Left colon (tissue), 2 donors: ENCODE measurements at regions not wholly inside any gene's neighbourhood (a gene's known extent, or its start where the extent isn't known, plus 50 kb on each side); places are given as distances from the start of the nearest gene placed in this dataset.

ENCODE experiments used
- ATAC-seq: fragments of 200-7000 bp; cut with Tn5 transposase; one replicate; pipeline ENCODE4 v1.9.1; 2020; ENCODE audit warnings: mild to moderate bottlenecking, moderate library complexity
- DNase-seq, 2 donors: peaks; one replicate each; pipeline ENCODE4 v3.0.0-alpha.2; 2020
- intact Hi-C, 2 donors: fragments of 100-400 bp; cut with DNase I in 1 of 2; cut with micrococcal nuclease in 1 of 2; formaldehyde crosslinking; loops; one replicate each; pipeline versions ENCODE4 v1.11.2 to v1.14.0; 2022; cut with DNase I, micrococcal nuclease
- donor health status: DM: no; HTN: no; CAD: no.
- donor health status: DM: yes; HTN: yes; CAD: no.

GRCh38 chr5:175579742-175580432 is 78.0 kb upstream of the HRH2 start:
- ATAC-seq (no peak), DNase-seq (no peak)
- intact Hi-C loops = no loop called here

DNA sequence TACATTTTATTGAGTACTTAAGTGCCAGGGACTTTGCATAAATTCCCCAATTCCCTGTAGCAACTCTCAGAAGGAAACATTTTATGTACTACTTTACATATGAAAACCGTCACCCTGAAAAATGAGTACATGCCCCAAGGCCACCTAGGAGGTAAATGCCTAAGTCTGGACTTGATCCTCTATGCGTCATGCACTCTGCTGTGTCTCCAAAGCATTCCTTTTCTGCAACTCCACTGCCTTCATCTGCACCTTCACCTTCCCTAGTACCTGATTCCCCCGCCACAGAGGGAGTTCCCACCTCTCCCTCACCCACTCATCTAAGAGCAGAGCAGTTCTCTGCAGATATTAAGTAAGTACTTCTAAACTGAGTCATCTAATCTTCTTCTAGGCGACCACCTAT is 75.2 kb upstream of the HRH2 start:
- intact Hi-C loops = no loop called here
- no peak for DNase-seq
- no peak for ATAC-seq

GRCh38 chr5:175585567-175585966 is 72.3 kb upstream of the HRH2 start:
- intact Hi-C loops = no loop called here

DNA sequence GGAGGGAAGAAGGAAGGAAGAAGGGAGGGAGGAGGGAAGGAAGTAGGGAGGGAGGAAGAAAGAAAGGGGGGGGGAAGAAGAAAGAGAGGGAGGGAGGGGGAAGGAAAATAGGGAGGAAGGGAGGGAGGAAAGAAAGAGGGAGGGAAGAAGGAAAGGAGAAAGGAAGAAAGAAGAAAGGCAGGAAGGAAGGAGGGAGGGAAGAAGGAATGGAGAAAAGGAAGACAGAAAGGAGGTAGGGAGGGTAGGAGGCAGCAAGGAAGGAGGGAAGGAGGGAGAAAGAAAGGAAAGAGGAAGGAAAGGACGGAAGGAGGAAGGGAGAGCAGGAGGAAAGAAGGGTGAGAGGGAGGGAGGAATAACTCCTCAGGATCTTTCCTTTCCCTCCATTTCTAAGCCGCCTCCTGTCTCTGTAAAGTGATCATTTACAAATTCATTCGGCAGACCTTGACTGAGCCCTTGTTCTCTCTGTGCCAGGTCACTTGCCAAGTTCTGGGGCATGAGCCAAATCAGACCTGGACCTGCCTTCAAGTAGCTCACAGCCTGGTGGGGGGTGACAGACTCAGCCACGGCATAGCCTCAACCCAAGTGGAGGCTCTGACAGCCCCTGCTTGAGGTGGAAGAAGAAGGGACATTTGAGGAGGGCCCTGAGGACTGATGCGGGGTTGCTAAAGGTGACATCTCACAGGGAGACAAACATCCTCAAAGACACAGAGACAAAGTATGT is 69.0 kb upstream of the HRH2 start:
- ATAC-seq (no peak), DNase-seq (no peak)
- intact Hi-C loops = no loop called here

More at GRCh38 chr5:175585567-175585966, 72.3 kb upstream of the HRH2 start:
- DNase-seq (no peak), ATAC-seq (no peak)

GRCh38 chr5:175589714-175590113 is 68.2 kb upstream of the HRH2 start:
- DNase-seq (no peak), ATAC-seq (no peak)
- intact Hi-C loops = no loop called here

GRCh38 chr5:175590471-175590881 is 67.4 kb upstream of the HRH2 start:
- ATAC-seq (peak; percentile 21), DNase-seq (no peak)
- intact Hi-C loops = no loop called here

- DNase-seq (no peak), ATAC-seq (no peak)
- intact Hi-C loops = no loop called here
These were observed 66.6 kb upstream of the HRH2 start for GRCh38 chr5:175591293-175591692.

DNA sequence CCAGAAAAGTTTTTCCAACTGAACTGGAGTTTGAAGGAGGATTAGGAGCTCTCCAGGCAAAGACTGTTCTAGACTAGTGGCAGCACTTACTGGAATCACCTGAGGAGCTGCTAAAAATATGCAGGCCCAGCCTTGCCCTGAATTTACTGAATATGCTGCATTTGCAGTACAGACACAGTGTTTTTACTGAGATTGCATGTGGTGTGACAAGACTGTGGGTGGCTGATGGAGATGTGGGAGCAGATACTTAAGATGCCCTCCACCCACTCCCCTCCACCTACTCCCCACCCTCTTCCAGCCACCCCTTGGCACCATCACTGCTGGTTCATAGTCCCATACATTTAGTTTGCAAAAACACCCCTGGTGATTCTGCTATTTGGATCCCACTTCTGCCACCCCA is 64.1 kb upstream of the HRH2 start:
- no peak for DNase-seq
- intact Hi-C loops = no loop called here
- no peak for ATAC-seq

DNA sequence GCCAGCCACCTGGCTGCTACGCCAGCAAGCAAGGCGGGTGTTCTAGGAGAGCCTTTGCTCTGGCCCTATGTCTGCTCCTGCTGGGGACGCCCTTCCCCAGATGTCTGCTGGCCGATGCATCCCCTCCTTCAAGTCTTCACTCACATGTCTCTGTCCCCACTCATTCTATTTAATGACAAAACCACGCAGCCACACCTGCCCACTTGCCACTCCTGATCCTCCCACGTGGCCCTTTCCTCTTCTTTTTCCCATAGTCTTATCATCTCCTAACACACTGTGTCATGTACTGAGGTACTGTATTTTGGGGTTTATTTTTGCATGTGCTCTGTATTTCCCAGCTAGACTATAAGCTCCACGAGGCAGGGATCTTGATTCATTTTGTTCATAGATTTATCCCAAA is 62.0 kb upstream of the HRH2 start:
- no peak for DNase-seq
- intact Hi-C loops = no loop called here
- ATAC-seq = no peak

GRCh38 chr5:175596761-175597189 is 61.1 kb upstream of the HRH2 start:
- no peak for DNase-seq
- ATAC-seq = no peak
- intact Hi-C loops = no loop called here

DNA sequence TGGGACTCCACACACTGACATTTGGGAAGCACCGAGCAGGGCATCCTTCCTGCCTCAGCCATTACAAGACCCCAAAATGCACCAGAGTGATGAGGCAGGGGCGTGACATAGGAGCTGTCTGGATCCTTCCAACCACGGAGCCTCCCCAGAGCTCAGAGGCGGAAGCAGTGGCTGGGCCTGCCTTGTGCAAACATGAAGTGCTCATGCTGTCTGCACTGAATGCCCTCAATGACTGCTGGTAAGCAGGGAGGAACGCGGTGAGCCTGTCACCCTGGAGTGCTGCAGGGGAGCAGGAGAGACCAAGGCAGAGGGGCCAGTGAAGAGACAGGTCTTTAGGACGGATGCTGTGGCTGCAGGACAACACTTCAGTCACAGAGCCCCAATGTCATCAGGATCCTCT is 60.2 kb upstream of the HRH2 start:
- ATAC-seq (peak; percentile 58), DNase-seq (no peak)
- intact Hi-C loops = no loop called here

GRCh38 chr5:175598774-175599173 is 59.1 kb upstream of the HRH2 start:
- DNase-seq (no peak), ATAC-seq (no peak)
- intact Hi-C loops = no loop called here

DNA sequence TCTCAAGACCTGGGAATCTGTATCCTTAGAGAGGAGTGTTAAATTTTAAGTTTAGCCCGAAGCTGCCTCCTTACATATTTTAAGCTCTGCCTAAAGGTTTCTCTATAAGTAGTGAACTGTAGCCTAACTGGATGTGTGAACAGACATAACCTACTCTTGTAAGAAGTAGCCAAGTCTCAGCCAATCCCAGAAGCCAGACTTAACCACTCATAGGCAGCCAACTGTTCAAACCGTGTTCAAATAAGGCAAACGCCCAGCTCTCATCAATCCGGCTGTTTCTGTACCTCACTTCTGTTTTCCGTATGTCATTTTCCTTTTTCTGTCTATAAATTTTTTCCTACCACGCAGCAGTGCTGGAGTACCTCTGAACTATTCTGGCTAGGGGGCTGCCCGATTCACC is 58.7 kb upstream of the HRH2 start:
- no peak for ATAC-seq
- intact Hi-C loops = no loop called here
- DNase-seq = no peak

DNA sequence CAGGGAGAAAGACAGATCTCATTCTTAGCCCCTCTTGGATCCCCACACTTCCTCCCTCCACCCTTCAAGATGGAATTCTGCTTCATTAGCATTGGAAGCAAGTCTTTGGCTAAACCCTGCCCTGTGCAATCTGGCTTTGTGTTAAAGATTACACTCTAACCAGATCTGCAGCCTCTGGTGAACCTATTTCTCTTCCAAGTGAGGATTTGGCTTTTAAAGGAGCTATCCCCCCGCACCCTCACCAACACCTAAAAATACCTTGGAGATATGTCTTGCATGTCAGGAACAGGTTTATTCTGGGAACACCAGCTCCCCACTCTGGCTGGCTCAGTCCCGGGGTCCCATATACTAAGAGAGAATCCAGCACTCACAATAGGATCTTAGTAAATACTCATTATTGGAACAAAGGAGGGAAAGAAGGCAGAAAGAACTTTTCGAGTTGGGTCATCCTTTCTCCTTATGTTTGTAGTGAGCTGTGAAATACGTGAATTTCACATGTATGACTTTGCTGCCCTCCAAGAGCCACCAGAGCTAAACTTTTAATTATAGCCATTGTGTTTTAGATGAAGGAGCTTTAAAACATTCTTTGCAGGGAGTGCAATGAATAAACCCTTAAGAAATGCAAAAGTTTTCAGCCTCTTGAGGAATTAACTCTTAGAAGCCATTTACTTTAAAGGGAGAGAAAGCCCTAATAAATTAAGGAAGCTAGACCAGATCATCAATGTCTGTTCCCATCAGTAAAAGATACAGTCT is 53.7 kb upstream of the HRH2 start:
- ATAC-seq = no peak
- intact Hi-C loops = no loop called here
- DNase-seq = no peak

DNA sequence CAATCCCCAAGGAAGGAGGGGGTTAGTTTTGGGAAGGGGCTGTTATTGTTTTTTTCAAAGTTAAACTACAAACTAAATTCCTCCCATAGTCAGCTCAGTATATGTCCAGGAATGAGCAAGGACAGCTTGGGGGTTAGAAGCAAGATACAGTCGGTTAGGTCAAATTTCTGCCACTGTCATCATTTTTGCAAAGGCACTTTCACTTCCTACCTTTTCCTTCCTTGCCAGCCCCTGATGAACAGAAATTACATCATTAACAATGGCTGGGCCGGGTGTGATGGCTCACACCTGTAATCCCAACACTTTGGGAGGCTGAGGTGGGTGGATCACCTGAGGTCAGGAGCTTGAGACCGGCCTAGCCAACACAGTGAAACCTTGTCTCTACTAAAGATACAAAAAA is 51.5 kb upstream of the HRH2 start:
- DNase-seq (no peak), ATAC-seq (no peak)
- intact Hi-C loops = no loop called here
